Uterus (tissue), 2 donors: ENCODE measurements at regions not wholly inside any gene's neighbourhood (a gene's known extent, or its start where the extent isn't known, plus 50 kb on each side); places are given as distances from the start of the nearest gene placed in this dataset.

ENCODE experiments used
- CTCF ChIP-seq, 4 experiments: fragments of 200-600 bp in 2 of 4; fragments of 450-650 bp in 2 of 4; sonication (generic) in 2 of 4; IDR thresholded peaks; one replicate each; pipeline ENCODE4 v1.5.1; 2016 to 2019; ENCODE audit warnings: antibody characterized with exemption in 4 of 4, mild to moderate bottlenecking in 2 of 4, moderate library complexity in 1 of 4
- POLR2A ChIP-seq, 2 donors: fragments of 450-650 bp; IDR thresholded peaks; one replicate each; pipeline ENCODE4 v1.6.1; 2016; ENCODE audit warnings: antibody characterized with exemption in 2 of 2, mild to moderate bottlenecking in 1 of 2, moderate library complexity in 1 of 2

GRCh38 chr4:42331914-42332368 is 65.3 kb upstream of the SHISA3 start:
- TF ChIP-seq CTCF (IDR thresholded peaks at IDR 0.05): no peak
- TF ChIP-seq POLR2A (IDR thresholded peaks at IDR 0.05): no peak
